Duodenal mucosa (tissue), 2 donors: ENCODE measurements at regions not wholly inside any gene's neighbourhood (a gene's known extent, or its start where the extent isn't known, plus 50 kb on each side); places are given as distances from the start of the nearest gene placed in this dataset.

ENCODE experiments used
- H3K27ac ChIP-seq: one replicate; pipeline ENCODE4 v1.7.0; 2013; ENCODE audit warnings: low read depth, low read length
- H3K27me3 ChIP-seq, 2 donors: one replicate each; pipeline ENCODE4 v1.7.0; 2013; ENCODE audit warnings: low read length in 2 of 2, control low read depth in 1 of 2; ENCODE audit not compliant: insufficient read depth in 2 of 2, control insufficient read depth in 1 of 2
- H3K36me3 ChIP-seq, 2 donors: one replicate each; pipeline ENCODE4 v1.7.0; 2013; ENCODE audit warnings: low read length in 2 of 2, control low read depth in 1 of 2; ENCODE audit not compliant: insufficient read depth in 2 of 2, control insufficient read depth in 1 of 2
- H3K4me1 ChIP-seq, 2 donors: one replicate each; pipeline ENCODE4 v1.7.0; 2013; ENCODE audit warnings: low read length in 2 of 2, control low read depth in 1 of 2; ENCODE audit not compliant: insufficient read depth in 2 of 2, control insufficient read depth in 1 of 2
- H3K4me3 ChIP-seq, 2 donors: one replicate each; pipeline ENCODE4 v1.7.0; 2013; ENCODE audit warnings: low read length in 2 of 2, low read depth in 1 of 2
- H3K9ac ChIP-seq, 2 donors: one replicate each; pipeline ENCODE4 v1.7.0; 2013; ENCODE audit warnings: low read length in 2 of 2, low read depth in 1 of 2
- H3K9me3 ChIP-seq, 2 donors: one replicate each; pipeline ENCODE4 v1.7.0; 2013; ENCODE audit warnings: low read length in 2 of 2, control low read depth in 1 of 2; ENCODE audit not compliant: control insufficient read depth in 1 of 2

DNA sequence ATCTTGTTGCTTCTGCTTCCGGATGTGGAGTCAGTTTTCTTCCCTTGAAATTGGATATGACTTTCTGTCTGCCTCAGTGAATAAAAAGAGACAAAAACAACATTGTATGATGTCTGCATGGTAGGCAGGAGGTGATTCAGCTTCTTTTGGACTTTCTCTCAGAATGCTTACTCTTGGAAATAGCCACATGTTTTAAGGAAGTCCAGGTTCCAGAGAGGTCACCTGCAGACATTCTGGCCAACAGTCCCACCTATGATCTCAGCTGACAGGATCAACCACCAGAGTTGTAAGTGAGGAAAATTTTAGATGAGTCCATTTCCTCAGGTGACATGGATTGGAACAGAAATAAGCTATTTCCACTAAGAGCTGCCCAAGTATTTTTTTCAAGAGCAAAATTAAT is 508.7 kb upstream of the FAM98A start:
- H3K9ac ChIP-seq = no peak overlapping the region
- H3K27ac ChIP-seq = no peak overlapping the region
- no peaks in the 10 kb centered on the region for H3K27me3 ChIP-seq
- no peak overlapping the region for H3K4me3 ChIP-seq
- no peaks in the 10 kb centered on the region for H3K36me3 ChIP-seq
- H3K4me1 ChIP-seq = no peaks in the 10 kb centered on the region
- H3K9me3 ChIP-seq = no peaks in the 10 kb centered on the region

DNA sequence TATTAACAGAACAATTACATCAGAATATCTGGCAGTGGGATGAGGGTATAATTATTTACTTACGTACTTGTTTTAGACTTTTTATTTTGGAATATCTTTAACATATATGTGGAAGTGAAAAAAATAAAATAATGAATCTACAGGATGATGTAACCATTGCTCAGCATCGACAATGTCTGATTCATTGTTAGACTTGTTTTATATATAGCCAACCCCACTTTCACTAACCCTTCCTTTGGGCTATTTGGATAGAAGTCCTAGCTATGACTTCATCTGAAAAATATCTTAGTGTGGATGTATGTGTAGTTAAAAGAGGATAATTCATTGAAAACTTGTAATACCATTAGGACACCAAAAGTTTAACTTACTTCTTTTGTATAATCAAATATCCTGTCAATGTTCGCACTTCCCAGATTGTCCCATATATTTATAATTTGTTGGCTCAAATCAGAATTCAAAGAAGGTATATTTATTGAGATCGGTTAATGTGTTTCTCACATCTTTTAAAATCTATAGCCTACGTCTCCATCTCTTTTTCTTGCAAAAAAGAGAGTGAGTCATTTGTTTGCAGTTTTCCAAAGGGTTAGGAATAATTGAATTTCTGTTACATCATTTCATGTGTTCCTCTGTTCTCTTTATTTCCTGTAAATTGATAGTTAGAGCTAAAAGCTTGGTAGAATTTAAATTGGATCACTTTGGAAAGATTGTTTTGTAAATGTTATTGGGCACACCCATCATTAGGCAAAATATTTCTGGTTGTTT is 506.1 kb upstream of the FAM98A start:
- no peak overlapping the region for H3K27ac ChIP-seq
- no peaks in the 10 kb centered on the region for H3K27me3 ChIP-seq
- no peaks in the 10 kb centered on the region for H3K36me3 ChIP-seq
- no peak overlapping the region for H3K9ac ChIP-seq
- H3K4me3 ChIP-seq = no peak overlapping the region
- H3K9me3 ChIP-seq = no peaks in the 10 kb centered on the region
- no peaks in the 10 kb centered on the region for H3K4me1 ChIP-seq

GRCh38 chr2:34104601-34105000 is 505.5 kb upstream of the FAM98A start:
- Histone ChIP-seq H3K27ac (no peak overlapping the region), H3K9ac (no peak overlapping the region), H3K4me3 (no peak overlapping the region), H3K36me3 (no peaks in the 10 kb centered on the region), H3K27me3 (no peaks in the 10 kb centered on the region), H3K4me1 (no peaks in the 10 kb centered on the region), H3K9me3 (no peaks in the 10 kb centered on the region)

DNA sequence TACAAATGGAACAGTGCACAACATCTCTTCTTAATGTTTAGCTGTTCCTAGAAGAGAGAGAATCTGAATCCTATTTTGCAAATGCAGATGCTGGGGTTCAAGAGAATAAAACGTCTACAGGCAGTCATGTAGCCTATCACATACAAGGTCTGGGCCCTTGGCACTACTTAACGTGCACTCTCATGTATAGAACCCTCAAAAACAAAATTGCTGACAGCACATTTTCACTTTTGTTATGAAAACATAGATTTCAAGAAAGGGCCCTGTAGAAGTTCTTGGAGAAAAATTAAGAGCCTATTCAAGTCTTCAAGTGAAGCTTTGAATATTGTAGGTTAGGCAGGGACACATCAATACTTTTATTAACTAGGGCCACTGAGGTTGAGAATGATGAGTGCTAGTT is 504.3 kb upstream of the FAM98A start:
- no peak overlapping the region for H3K27ac ChIP-seq

DNA sequence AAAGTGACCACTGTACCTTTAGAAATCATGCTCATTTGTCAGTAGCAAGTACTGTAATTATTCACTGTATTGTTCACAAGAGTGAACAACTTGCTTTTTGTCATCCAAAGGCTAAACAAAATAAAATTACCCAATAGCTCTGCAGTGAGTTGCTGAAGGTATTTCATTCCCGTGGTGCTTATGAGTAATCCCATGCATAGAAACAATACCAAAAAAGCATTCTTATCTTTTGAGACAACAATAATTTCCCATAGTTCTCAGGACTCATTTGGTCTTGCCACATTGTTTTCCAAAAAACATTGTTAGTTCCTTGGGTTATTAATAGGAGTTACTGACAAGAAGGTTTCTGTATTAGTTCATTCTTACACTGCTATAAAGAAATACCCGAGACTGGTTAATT is 503.2 kb upstream of the FAM98A start:
- Histone ChIP-seq H3K9ac (no peak overlapping the region), H3K4me3 (no peak overlapping the region), H3K9me3 (no peaks in the 10 kb centered on the region), H3K4me1 (no peaks in the 10 kb centered on the region), H3K27me3 (no peaks in the 10 kb centered on the region), H3K27ac (no peak overlapping the region), H3K36me3 (no peaks in the 10 kb centered on the region)

More for the DNA sequence above, 504.3 kb upstream of the FAM98A start:
- Histone ChIP-seq H3K4me1 (no peaks in the 10 kb centered on the region), H3K36me3 (no peaks in the 10 kb centered on the region), H3K9me3 (no peaks in the 10 kb centered on the region), H3K9ac (no peak overlapping the region), H3K27me3 (no peaks in the 10 kb centered on the region), H3K4me3 (no peak overlapping the region)

DNA sequence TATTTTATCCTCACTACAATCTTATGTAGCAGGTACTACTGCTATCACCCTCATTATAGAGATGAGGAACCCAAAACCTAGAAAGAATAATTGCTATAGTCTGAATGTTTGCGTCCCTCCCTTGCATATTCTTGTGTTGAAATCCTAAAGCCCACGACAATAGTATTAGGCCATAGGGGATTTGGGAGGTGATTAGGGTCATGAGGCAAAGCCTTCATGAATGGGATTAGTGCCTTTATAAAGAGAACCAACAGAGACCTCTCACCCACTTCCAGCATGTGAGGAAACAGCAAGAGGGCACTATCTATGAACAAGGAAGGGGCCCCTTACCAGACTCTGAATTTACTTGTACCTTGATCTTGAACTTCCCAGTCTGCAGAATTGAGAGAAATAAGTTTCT is 500.3 kb upstream of the FAM98A start:
- Histone ChIP-seq H3K9ac (no peak overlapping the region), H3K4me3 (no peak overlapping the region), H3K27ac (no peak overlapping the region), H3K27me3 (no peaks in the 10 kb centered on the region), H3K36me3 (no peaks in the 10 kb centered on the region), H3K4me1 (no peaks in the 10 kb centered on the region), H3K9me3 (no peaks in the 10 kb centered on the region)

DNA sequence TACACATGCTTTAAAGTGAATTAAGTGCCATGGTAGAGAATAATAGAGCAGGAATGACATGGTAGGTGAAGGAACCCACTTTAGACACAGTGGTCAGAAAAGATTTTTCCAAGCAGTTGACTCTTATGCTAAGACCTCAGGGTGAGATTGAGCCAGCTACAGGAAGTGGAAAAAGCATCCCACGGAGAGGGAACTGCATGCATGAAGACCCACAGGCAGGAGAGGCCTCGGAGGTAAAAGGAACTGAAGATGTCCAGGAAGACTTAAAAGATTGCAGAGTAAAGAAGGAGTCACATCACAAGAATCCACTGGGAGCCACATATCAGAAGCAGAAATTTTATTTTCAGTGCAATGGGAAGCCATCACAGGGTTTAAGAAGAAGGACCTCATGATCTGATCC is 499.2 kb upstream of the FAM98A start:
- no peak overlapping the region for H3K4me3 ChIP-seq
- no peaks in the 10 kb centered on the region for H3K4me1 ChIP-seq
- H3K9ac ChIP-seq = no peak overlapping the region
- H3K36me3 ChIP-seq = no peaks in the 10 kb centered on the region
- no peaks in the 10 kb centered on the region for H3K9me3 ChIP-seq
- no peak overlapping the region for H3K27ac ChIP-seq
- H3K27me3 ChIP-seq = no peaks in the 10 kb centered on the region

- Histone ChIP-seq H3K27ac (no peak overlapping the region), H3K9ac (no peak overlapping the region), H3K4me1 (no peaks in the 10 kb centered on the region), H3K36me3 (no peaks in the 10 kb centered on the region), H3K4me3 (no peak overlapping the region), H3K27me3 (no peaks in the 10 kb centered on the region), H3K9me3 (no peaks in the 10 kb centered on the region)
Measured at GRCh38 chr2:34096562-34097171, 497.6 kb upstream of the FAM98A start.

DNA sequence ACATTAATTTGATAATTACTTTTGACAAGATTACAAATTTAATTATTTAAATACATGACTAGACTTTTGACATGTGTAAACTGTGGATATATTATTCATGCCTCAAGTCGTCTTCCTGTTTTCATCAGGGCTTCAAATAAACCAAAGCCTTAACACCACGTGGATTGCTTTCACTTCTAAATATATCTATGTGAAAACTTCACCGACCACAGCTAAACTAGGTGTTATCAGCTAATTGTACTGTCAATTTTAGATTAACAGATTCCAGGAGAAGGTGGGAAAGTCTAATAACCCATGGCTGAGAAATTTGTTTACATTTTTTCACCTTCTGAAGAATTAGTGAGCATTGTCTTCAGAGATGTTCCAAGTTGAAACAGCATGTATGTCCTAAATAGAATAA is 494.7 kb upstream of the FAM98A start:
- Histone ChIP-seq H3K27ac (no peak overlapping the region), H3K4me1 (no peaks in the 10 kb centered on the region), H3K9me3 (no peaks in the 10 kb centered on the region), H3K4me3 (no peak overlapping the region), H3K27me3 (no peaks in the 10 kb centered on the region), H3K9ac (no peak overlapping the region), H3K36me3 (no peaks in the 10 kb centered on the region)

GRCh38 chr2:34070196-34070595 is 471.1 kb upstream of the FAM98A start:
- Histone ChIP-seq H3K9ac (no peak overlapping the region), H3K27ac (no peak overlapping the region), H3K36me3 (no peaks in the 10 kb centered on the region), H3K9me3 (peaks cover 0 to 10% of the 10 kb centered on the region in 2 donors), H3K4me3 (no peak overlapping the region), H3K27me3 (no peaks in the 10 kb centered on the region), H3K4me1 (no peaks in the 10 kb centered on the region)
